SK-N-SH (cell line): ENCODE measurements at regions not wholly inside any gene's neighbourhood (a gene's known extent, or its start where the extent isn't known, plus 50 kb on each side); places are given as distances from the start of the nearest gene placed in this dataset.

Source experiments
- CTCF ChIA-PET: fragments of 300-600, 350-600 bp; formaldehyde crosslinking; extraction: SDS; loops from one replicate; lab custom pipeline; 2021; lab: Yijun Ruan, JAX
- POLR2A ChIA-PET: fragments of 350-600 bp; sonication (Branson Sonifier 250); formaldehyde crosslinking; extraction: SDS; loops from one replicate; lab custom pipeline; 2020; ENCODE audit warnings: antibody characterized with exemption, inconsistent platforms; lab: Yijun Ruan, JAX
- DNase-seq: peaks from one replicate; pipeline ENCODE4 v3.0.0; 2012
- H2AFZ ChIP-seq: fragments of 200-600 bp; sonication (generic); 2 replicates; pipeline ENCODE4 v1.8.1; 2016; ENCODE audit warnings: antibody characterized with exemption, mild to moderate bottlenecking, low read depth
- H3F3A ChIP-seq: fragments of 200-600 bp; sonication (generic); replicated peaks from 2 replicates; pipeline ENCODE3; 2016; ENCODE audit warnings: antibody characterized with exemption, mild to moderate bottlenecking; ENCODE audit not compliant: insufficient read depth
- H3K27ac ChIP-seq, 2 experiments: fragments of 200-500 bp in 1 of 2; fragments of 200-600 bp in 1 of 2; sonication (Bioruptor generic) in 1 of 2; sonication (generic), shearing (Covaris generic) in 1 of 2; 2 replicates each; pipeline versions ENCODE4 v1.5.1 to v1.6.1; 2014 to 2016; ENCODE audit warnings: low read depth in 2 of 2, inconsistent platforms in 1 of 2, low read length in 1 of 2, mild to moderate bottlenecking in 1 of 2, mixed read lengths in 1 of 2
- H3K27me3 ChIP-seq: fragments of 200-600 bp; sonication (generic), shearing (Covaris generic); 2 replicates; pipeline ENCODE4 v1.6.1; 2016; ENCODE audit warnings: mixed run types; ENCODE audit not compliant: insufficient read depth
- H3K36me3 ChIP-seq, 2 experiments: fragments of 200-500 bp in 1 of 2; fragments of 200-600 bp in 1 of 2; sonication (Bioruptor generic) in 1 of 2; sonication (generic) in 1 of 2; replicated peaks in 1 of 2; 2 replicates each; pipeline versions ENCODE3 to v1.5.1; 2014 to 2016; ENCODE audit warnings: low read length in 1 of 2, mild to moderate bottlenecking in 1 of 2; ENCODE audit not compliant: insufficient read depth in 2 of 2, control insufficient read depth in 1 of 2
- H3K4me1 ChIP-seq, 2 experiments: fragments of 200-500 bp in 1 of 2; fragments of 200-600 bp in 1 of 2; sonication (Bioruptor generic) in 1 of 2; sonication (generic), shearing (Covaris generic) in 1 of 2; 2 replicates each; pipeline versions ENCODE4 v1.5.1 to v1.6.1; 2014 to 2016; ENCODE audit warnings: low read depth in 1 of 2, low read length in 1 of 2, mixed run types in 1 of 2; ENCODE audit not compliant: insufficient read depth in 2 of 2, control insufficient read depth in 1 of 2
- H3K4me2 ChIP-seq: fragments of 200-600 bp; sonication (generic), shearing (Covaris generic); 2 replicates; pipeline ENCODE4 v1.6.1; 2017; ENCODE audit warnings: mixed run types
- H3K4me3 ChIP-seq, 2 experiments: fragments of 200-500 bp in 1 of 2; fragments of 200-600 bp in 1 of 2; sonication (Bioruptor generic) in 1 of 2; sonication (generic), shearing (Covaris generic) in 1 of 2; 2 replicates each; pipeline versions ENCODE4 v1.5.1 to v1.8.1; 2014 to 2016; ENCODE audit warnings: low read depth in 2 of 2, inconsistent platforms in 1 of 2, low read length in 1 of 2, mild to moderate bottlenecking in 1 of 2, mixed read lengths in 1 of 2, moderate library complexity in 1 of 2
- H3K79me2 ChIP-seq: fragments of 200-600 bp; sonication (generic); 2 replicates; pipeline ENCODE4 v1.8.1; 2017; ENCODE audit warnings: mild to moderate bottlenecking; ENCODE audit not compliant: insufficient read depth
- H3K9ac ChIP-seq: fragments of 200-600 bp; sonication (generic); 2 replicates; pipeline ENCODE4 v1.6.1; 2017; ENCODE audit warnings: mixed run types
- H3K9me2 ChIP-seq: fragments of 200-600 bp; sonication (generic); 2 replicates; pipeline ENCODE4 v1.6.1; 2017; ENCODE audit warnings: mixed run types
- H3K9me3 ChIP-seq: fragments of 200-600 bp; sonication (generic); 2 replicates; pipeline ENCODE4 v1.6.1; 2017; ENCODE audit warnings: mixed run types, mild to moderate bottlenecking, moderate library complexity
- H4K20me1 ChIP-seq: fragments of 200-600 bp; sonication (generic); 2 replicates; pipeline ENCODE4 v1.6.1; 2017; ENCODE audit warnings: mild to moderate bottlenecking, mixed run types; ENCODE audit not compliant: insufficient read depth
- CHD2 ChIP-seq: fragments of 150-350 bp; IDR thresholded peaks from 2 replicates; pipeline ENCODE4 v1.6.1; 2018; ENCODE audit warnings: low read length; ENCODE audit not compliant: partially characterized antibody
- EZH2phosphoT487 ChIP-seq: fragments of 200-600 bp; sonication (generic); IDR thresholded peaks from 2 replicates; pipeline ENCODE4 v1.6.1; 2017; ENCODE audit warnings: low read depth, mixed run types, mild to moderate bottlenecking, antibody characterized with exemption, moderate library complexity, borderline replicate concordance
- FOSL2 ChIP-seq: IDR thresholded peaks from 2 replicates; pipeline ENCODE4 v1.4.0; 2012; ENCODE audit warnings: low read depth, mild to moderate bottlenecking, moderate library complexity, borderline replicate concordance
- IRF3 ChIP-seq: fragments of 150-350 bp; IDR thresholded peaks from 2 replicates; pipeline ENCODE4 v1.6.1; 2016; ENCODE audit warnings: mild to moderate bottlenecking, low read depth, low read length
- JUND ChIP-seq: IDR thresholded peaks from 2 replicates; pipeline ENCODE4 v1.4.0; 2012
- MAX ChIP-seq: IDR thresholded peaks from 2 replicates; pipeline ENCODE4 v1.4.0; 2012; ENCODE audit warnings: low read depth
- MEF2A ChIP-seq: IDR thresholded peaks from 2 replicates; pipeline ENCODE4 v1.4.0; 2012; ENCODE audit warnings: low read depth, borderline replicate concordance
- NFIC ChIP-seq: IDR thresholded peaks from 2 replicates; pipeline ENCODE4 v1.4.0; 2012; ENCODE audit warnings: borderline replicate concordance
- NRF1 ChIP-seq: IDR thresholded peaks from 2 replicates; pipeline ENCODE4 v1.6.1; 2012; ENCODE audit warnings: low read depth, mild to moderate bottlenecking, low read length
- PBX3 ChIP-seq: IDR thresholded peaks from 2 replicates; pipeline ENCODE4; 2012
- POLR2AphosphoS5 ChIP-seq: IDR thresholded peaks from 2 replicates; pipeline ENCODE4 v1.6.1; 2012; ENCODE audit warnings: low read depth, low read length
- REST ChIP-seq: IDR thresholded peaks from 2 replicates; pipeline ENCODE4 v1.6.1; 2012; ENCODE audit warnings: mild to moderate bottlenecking, low read depth, low read length, moderate library complexity
- RXRA ChIP-seq: IDR thresholded peaks from 2 replicates; pipeline ENCODE4 v1.4.0; 2012; ENCODE audit warnings: low read depth, mild to moderate bottlenecking, borderline replicate concordance
- SIN3A ChIP-seq: IDR thresholded peaks from 2 replicates; pipeline ENCODE4 v1.6.1; 2012; ENCODE audit warnings: low read depth, mild to moderate bottlenecking, low read length, moderate library complexity, borderline replicate concordance
- SMC3 ChIP-seq: IDR thresholded peaks from 2 replicates; pipeline ENCODE4 v1.6.1; 2012; ENCODE audit warnings: low read depth, low read length, improper control_type of control experiment
- TAF1 ChIP-seq: IDR thresholded peaks from 2 replicates; pipeline ENCODE4 v1.6.1; 2012; ENCODE audit warnings: low read depth, mild to moderate bottlenecking, low read length, moderate library complexity, borderline replicate concordance
- TCF12 ChIP-seq: IDR thresholded peaks from 2 replicates; pipeline ENCODE4 v1.4.0; 2012
- USF1 ChIP-seq: IDR thresholded peaks from 2 replicates; pipeline ENCODE4 v1.4.0; 2012; ENCODE audit warnings: low read depth, borderline replicate concordance
- USF2 ChIP-seq: fragments of 150-350 bp; IDR thresholded peaks from 2 replicates; pipeline ENCODE4 v1.6.1; 2017; ENCODE audit warnings: antibody characterized with exemption, low read length, low read depth, borderline replicate concordance
- ZBTB33 ChIP-seq: IDR thresholded peaks from 2 replicates; pipeline ENCODE4 v1.4.0; 2012; ENCODE audit warnings: low read depth, borderline replicate concordance
- WGBS: methylation state at CpG from one replicate; pipeline ENCODE4 v1.1.6; 2017; ENCODE audit warnings: low lambda C conversion rate; 5-methylcytosine and 5-hydroxymethylcytosine counted together

GRCh38 chrX:117038918-117039440 is 576.2 kb upstream of the CT83 start:
- no peaks in the 10 kb centered on the region for H3F3A ChIP-seq
- WGBS: 10% methylated on average over 1 of the region's 1 CpG
- no peaks in the 10 kb centered on the region for H3K79me2 ChIP-seq
- H3K4me2 ChIP-seq: no peak overlapping the region
- no peaks in the 10 kb centered on the region for H3K27me3 ChIP-seq
- no peaks in the 10 kb centered on the region for H3K4me1 ChIP-seq
- CTCF ChIA-PET: interaction anchor here (1.0 kb wide), 1 partner anchor 32 kb away, joined by 4 read pairs; no protein-coding TSS in a partner anchor
- H3K9ac ChIP-seq: no peak overlapping the region
- no peak overlapping the region for H3K4me3 ChIP-seq
- H2AFZ ChIP-seq: no peak overlapping the region
- H3K36me3 ChIP-seq: no peaks in the 10 kb centered on the region
- no peaks in the 10 kb centered on the region for H3K9me2 ChIP-seq
- no peaks in the 10 kb centered on the region for H3K9me3 ChIP-seq
- H4K20me1 ChIP-seq: no peaks in the 10 kb centered on the region
- H3K27ac ChIP-seq: no peak overlapping the region
- TF ChIP-seq MEF2A (no peak), PBX3 (no peak), SMC3 (no peak), RXRA (no peak), USF2 (no peak), TCF12 (no peak), JUND (no peak), ZBTB33 (no peak), POLR2AphosphoS5 (no peak), CHD2 (no peak), REST (no peak), NRF1 (no peak), SIN3A (no peak), EZH2phosphoT487 (no peak), MAX (no peak), FOSL2 (no peak), TAF1 (no peak), IRF3 (no peak), USF1 (no peak), NFIC (no peak)
- no peak for DNase-seq
- POLR2A ChIA-PET: no interaction called here
